HL-60 (cell line): ENCODE measurements at regions not wholly inside any gene's neighbourhood (a gene's known extent, or its start where the extent isn't known, plus 50 kb on each side); places are given as distances from the start of the nearest gene placed in this dataset.

Experiments used
- POLR2AphosphoS5 ChIP-seq: IDR thresholded peaks from 2 replicates; pipeline ENCODE4 v1.6.1; 2012; ENCODE audit warnings: low read depth
- TF ChIP-seq, protein P1 (sequence below): IDR thresholded peaks from one replicate; pipeline ENCODE4 v1.5.1; 2011; ENCODE audit warnings: low read length, control low read depth, inconsistent platforms; ENCODE audit not compliant: insufficient read depth

DNA sequence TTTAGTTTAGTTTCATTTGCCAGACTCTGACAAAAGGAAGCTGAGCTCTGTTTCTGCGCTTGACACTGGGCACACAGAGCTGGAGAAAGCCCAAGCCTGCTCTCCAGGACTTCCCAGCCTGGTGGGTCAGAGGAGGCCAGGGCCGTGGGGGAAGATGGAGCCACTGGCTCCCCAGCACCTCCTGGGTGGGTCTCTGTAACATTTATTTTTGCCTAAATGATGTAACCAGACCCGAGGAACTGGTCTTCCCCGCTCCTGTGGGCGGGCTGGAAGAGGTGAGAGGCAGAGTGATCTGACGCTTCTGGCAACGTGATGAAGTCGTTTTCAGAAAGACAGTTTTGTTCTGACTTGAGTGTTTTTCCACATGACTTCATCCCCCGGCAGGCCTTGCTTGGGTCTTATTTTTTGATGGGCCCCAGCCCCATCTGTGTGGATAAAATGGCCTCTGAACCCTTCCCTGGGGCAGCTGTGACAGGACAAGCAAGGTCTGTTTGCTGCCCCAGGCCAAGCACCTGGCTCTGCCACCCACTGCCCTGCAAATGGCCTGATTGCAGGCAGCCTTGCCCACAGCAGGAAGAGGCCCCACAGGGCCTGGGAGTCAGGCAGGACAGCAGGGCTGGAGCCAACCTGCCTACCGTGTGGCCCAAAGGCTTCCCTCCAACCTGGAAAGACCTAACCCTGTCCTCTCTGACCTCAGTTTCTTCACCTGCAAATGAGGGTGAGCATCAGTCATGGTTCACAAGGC, 304.9 kb upstream of the ZMIZ1 start:
- TF ChIP-seq, protein P1, sequence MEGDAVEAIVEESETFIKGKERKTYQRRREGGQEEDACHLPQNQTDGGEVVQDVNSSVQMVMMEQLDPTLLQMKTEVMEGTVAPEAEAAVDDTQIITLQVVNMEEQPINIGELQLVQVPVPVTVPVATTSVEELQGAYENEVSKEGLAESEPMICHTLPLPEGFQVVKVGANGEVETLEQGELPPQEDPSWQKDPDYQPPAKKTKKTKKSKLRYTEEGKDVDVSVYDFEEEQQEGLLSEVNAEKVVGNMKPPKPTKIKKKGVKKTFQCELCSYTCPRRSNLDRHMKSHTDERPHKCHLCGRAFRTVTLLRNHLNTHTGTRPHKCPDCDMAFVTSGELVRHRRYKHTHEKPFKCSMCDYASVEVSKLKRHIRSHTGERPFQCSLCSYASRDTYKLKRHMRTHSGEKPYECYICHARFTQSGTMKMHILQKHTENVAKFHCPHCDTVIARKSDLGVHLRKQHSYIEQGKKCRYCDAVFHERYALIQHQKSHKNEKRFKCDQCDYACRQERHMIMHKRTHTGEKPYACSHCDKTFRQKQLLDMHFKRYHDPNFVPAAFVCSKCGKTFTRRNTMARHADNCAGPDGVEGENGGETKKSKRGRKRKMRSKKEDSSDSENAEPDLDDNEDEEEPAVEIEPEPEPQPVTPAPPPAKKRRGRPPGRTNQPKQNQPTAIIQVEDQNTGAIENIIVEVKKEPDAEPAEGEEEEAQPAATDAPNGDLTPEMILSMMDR = no peak
- TF ChIP-seq POLR2AphosphoS5 = no peak
